H1 (cell line): ENCODE measurements at regions not wholly inside any gene's neighbourhood (a gene's known extent, or its start where the extent isn't known, plus 50 kb on each side); places are given as distances from the start of the nearest gene placed in this dataset.

Experiments
- CTCF ChIA-PET: fragments of 300-600 bp; sonication (Branson Sonifier 250); formaldehyde crosslinking; loops from one replicate; lab custom pipeline; 2021; ENCODE audit not compliant: partially characterized antibody; lab: Charles Lee
- POLR2A ChIA-PET: fragments of 300-600 bp; sonication (Branson Sonifier 250); formaldehyde crosslinking; loops from one replicate; lab custom pipeline; 2021; ENCODE audit warnings: inconsistent platforms; ENCODE audit not compliant: partially characterized antibody; lab: Charles Lee
- DNase-seq, 2 experiments: peaks; one replicate each; pipeline versions ENCODE4 v3.0.0 to v3.0.0-alpha.2; 2010 to 2022; ENCODE audit warnings: low spot score in 2 of 2, low read depth in 1 of 2, mixed read lengths in 1 of 2
- FAIRE-seq: peaks from 2 replicates; lab custom pipeline; 2011; peaks lifted over from hg19 to GRCh38; lab: Jason Lieb, UNC
- H2AFZ ChIP-seq: 2 replicates; pipeline ENCODE4 v1.8.1; 2012; ENCODE audit warnings: low read length, inconsistent platforms
- H2AK5ac ChIP-seq: 2 replicates; pipeline ENCODE4 v1.6.1; 2013; ENCODE audit warnings: low read depth, low read length
- H2BK120ac ChIP-seq: replicated peaks from 2 replicates; pipeline ENCODE3; 2013; ENCODE audit warnings: low read depth, low read length, inconsistent platforms
- H2BK12ac ChIP-seq: 2 replicates; pipeline ENCODE4 v1.6.1; 2013; ENCODE audit warnings: low read depth, low read length
- H2BK15ac ChIP-seq: 2 replicates; pipeline ENCODE4 v1.6.1; 2013; ENCODE audit warnings: low read length
- H2BK20ac ChIP-seq: 2 replicates; pipeline ENCODE4 v1.6.1; 2013; ENCODE audit warnings: low read length
- H2BK5ac ChIP-seq: 2 replicates; pipeline ENCODE4 v1.6.1; 2013; ENCODE audit warnings: low read depth, low read length
- H3K14ac ChIP-seq: 2 replicates; pipeline ENCODE4 v1.6.1; 2013; ENCODE audit warnings: inconsistent platforms; ENCODE audit not compliant: insufficient read length
- H3K18ac ChIP-seq: 2 replicates; pipeline ENCODE4 v1.6.1; 2013; ENCODE audit warnings: low read length; ENCODE audit errors: extremely low read depth
- H3K23ac ChIP-seq: 2 replicates; pipeline ENCODE4 v1.6.1; 2013; ENCODE audit warnings: inconsistent platforms; ENCODE audit not compliant: insufficient read length
- H3K23me2 ChIP-seq: 2 replicates; pipeline ENCODE4 v1.6.1; 2013; ENCODE audit warnings: low read depth, low read length
- H3K27ac ChIP-seq: 2 replicates; pipeline ENCODE4 v1.6.1; 2011; ENCODE audit warnings: low read depth, low read length, inconsistent platforms
- H3K27me3 ChIP-seq, 4 experiments: replicated peaks in 1 of 4; 1 replicate in 1 of 4; 2 replicates in 3 of 4; pipeline versions ENCODE4 v1.6.1 to v1.8.1; 2011 to 2013; ENCODE audit warnings: low read length in 3 of 4, mild to moderate bottlenecking in 3 of 4, inconsistent platforms in 2 of 4, mixed read lengths in 2 of 4, moderate library complexity in 1 of 4; ENCODE audit not compliant: control insufficient read depth in 3 of 4, insufficient read depth in 3 of 4; ENCODE audit errors: extremely low read depth in 1 of 4
- H3K36me3 ChIP-seq, 4 experiments: 2 replicates each; pipeline versions ENCODE4 v1.6.1 to v1.8.1; 2011 to 2013; ENCODE audit warnings: mild to moderate bottlenecking in 4 of 4, low read length in 3 of 4, moderate library complexity in 2 of 4, control low read depth in 1 of 4, inconsistent platforms in 1 of 4; ENCODE audit not compliant: insufficient read depth in 4 of 4, control insufficient read depth in 2 of 4
- H3K4ac ChIP-seq: replicated peaks from 2 replicates; pipeline ENCODE3; 2013; ENCODE audit warnings: low read length, low read depth, mixed read lengths, inconsistent platforms; ENCODE audit not compliant: insufficient read length
- H3K4me1 ChIP-seq, 4 experiments: replicated peaks in 1 of 4; 1 replicate in 1 of 4; 2 replicates in 3 of 4; pipeline versions ENCODE4 v1.6.1 to v1.8.1; 2011 to 2013; ENCODE audit warnings: low read length in 3 of 4, inconsistent platforms in 2 of 4, mixed read lengths in 1 of 4; ENCODE audit not compliant: insufficient read depth in 4 of 4, control insufficient read depth in 3 of 4
- H3K4me2 ChIP-seq, 2 experiments: 2 replicates each; pipeline versions ENCODE4 v1.6.1 to v1.8.1; 2011 to 2013; ENCODE audit warnings: low read depth in 2 of 2, low read length in 2 of 2, control low read depth in 1 of 2, inconsistent platforms in 1 of 2, mild to moderate bottlenecking in 1 of 2; ENCODE audit not compliant: insufficient read depth in 1 of 2
- H3K4me3 ChIP-seq, 4 experiments: fragments of 200-600, 300-600 bp in 1 of 4; sonication (generic), shearing (Covaris generic), sonication (Bioruptor Twin) in 1 of 4; 2 replicates each; pipeline versions ENCODE4 v1.5.1 to v1.8.1; 2011 to 2016; ENCODE audit warnings: low read length in 4 of 4, low read depth in 3 of 4, control low read depth in 2 of 4, inconsistent platforms in 2 of 4, mild to moderate bottlenecking in 2 of 4, mixed read lengths in 1 of 4, moderate library complexity in 1 of 4; ENCODE audit not compliant: insufficient read depth in 2 of 4; ENCODE audit errors: extremely low read depth in 1 of 4
- H3K56ac ChIP-seq: replicated peaks from 2 replicates; pipeline ENCODE3; 2013; ENCODE audit warnings: low read depth, mild to moderate bottlenecking, mixed read lengths, low read length, inconsistent platforms; ENCODE audit not compliant: insufficient read length
- H3K79me1 ChIP-seq: 2 replicates; pipeline ENCODE4 v1.6.1; 2013; ENCODE audit warnings: low read depth, low read length, control low read depth
- H3K79me2 ChIP-seq, 2 experiments: 2 replicates each; pipeline versions ENCODE4 v1.6.1 to v1.8.1; 2012 to 2013; ENCODE audit warnings: low read length in 2 of 2, mild to moderate bottlenecking in 2 of 2, inconsistent platforms in 1 of 2; ENCODE audit not compliant: insufficient read depth in 2 of 2, control insufficient read depth in 1 of 2
- H3K9ac ChIP-seq, 4 experiments: replicated peaks in 1 of 4; 1 replicate in 1 of 4; 2 replicates in 3 of 4; pipeline versions ENCODE4 v1.6.1 to v1.8.1; 2011 to 2013; ENCODE audit warnings: low read depth in 3 of 4, low read length in 3 of 4, control low read depth in 2 of 4, mild to moderate bottlenecking in 2 of 4, moderate library complexity in 2 of 4, inconsistent platforms in 1 of 4; ENCODE audit errors: extremely low read depth in 1 of 4
- H3K9me3 ChIP-seq, 2 experiments: 2 replicates each; pipeline versions ENCODE4 v1.6.1 to v1.8.1; 2012 to 2013; ENCODE audit warnings: mild to moderate bottlenecking in 2 of 2, moderate library complexity in 2 of 2, control low read depth in 1 of 2, inconsistent platforms in 1 of 2, low read depth in 1 of 2, low read length in 1 of 2, mixed read lengths in 1 of 2; ENCODE audit not compliant: insufficient read depth in 2 of 2
- H4K20me1 ChIP-seq, 2 experiments: replicated peaks in 1 of 2; 2 replicates each; pipeline versions ENCODE3 to v1.8.1; 2011 to 2013; ENCODE audit warnings: inconsistent platforms in 2 of 2, low read length in 2 of 2, mild to moderate bottlenecking in 1 of 2; ENCODE audit not compliant: insufficient read depth in 2 of 2, control insufficient read depth in 1 of 2
- H4K5ac ChIP-seq: 2 replicates; pipeline ENCODE4 v1.6.1; 2013; ENCODE audit warnings: low read length, low read depth, mixed read lengths, inconsistent platforms; ENCODE audit not compliant: insufficient read length
- H4K8ac ChIP-seq: 2 replicates; pipeline ENCODE4 v1.8.0; 2013; ENCODE audit warnings: mild to moderate bottlenecking, moderate library complexity, low read length, inconsistent platforms; ENCODE audit not compliant: insufficient read depth; ENCODE audit errors: extremely low read depth
- H4K91ac ChIP-seq: replicated peaks from 2 replicates; pipeline ENCODE3; 2013; ENCODE audit warnings: low read length, mixed read lengths, inconsistent platforms; ENCODE audit not compliant: insufficient read length
- EZH2 ChIP-seq: fragments of 200-600 bp; sonication (generic); IDR thresholded peaks from 2 replicates; pipeline ENCODE4 v1.7.1; 2012; ENCODE audit warnings: low read depth, mild to moderate bottlenecking, moderate library complexity, low read length, inconsistent platforms; ENCODE audit not compliant: severe bottlenecking
- POU5F1 ChIP-seq: IDR thresholded peaks from 2 replicates; pipeline ENCODE4 v1.6.1; 2011; ENCODE audit warnings: low read depth, mild to moderate bottlenecking, low read length, moderate library complexity
- RBBP5 ChIP-seq: IDR thresholded peaks from 2 replicates; pipeline ENCODE4 v1.7.1; 2012; ENCODE audit warnings: low read depth, mild to moderate bottlenecking, inconsistent platforms, low read length, moderate library complexity, borderline replicate concordance
- SIX5 ChIP-seq: IDR thresholded peaks from 2 replicates; pipeline ENCODE4 v1.6.1; 2011; ENCODE audit warnings: mild to moderate bottlenecking, low read depth, low read length
- SRF ChIP-seq: IDR thresholded peaks from 2 replicates; pipeline ENCODE4 v1.6.1; 2011; ENCODE audit warnings: mild to moderate bottlenecking, low read depth, low read length, moderate library complexity
- WGBS, 2 experiments: shearing (Covaris generic) in 1 of 2; methylation state at CpG; one replicate each; pipeline versions ENCODE4 v1.1.6 to v1.1.7; 2013 to 2015; ENCODE audit warnings: low lambda C conversion rate in 2 of 2, mixed read lengths in 2 of 2, inconsistent platforms in 1 of 2, low coverage in 1 of 2, missing lambda C conversion rate in 1 of 2; ENCODE audit not compliant: insufficient replicate concordance in 2 of 2, insufficient coverage in 1 of 2, insufficient read length in 1 of 2; ENCODE audit errors: extremely low coverage in 1 of 2, missing lambda C conversion rate in 1 of 2; 5-methylcytosine and 5-hydroxymethylcytosine counted together

DNA sequence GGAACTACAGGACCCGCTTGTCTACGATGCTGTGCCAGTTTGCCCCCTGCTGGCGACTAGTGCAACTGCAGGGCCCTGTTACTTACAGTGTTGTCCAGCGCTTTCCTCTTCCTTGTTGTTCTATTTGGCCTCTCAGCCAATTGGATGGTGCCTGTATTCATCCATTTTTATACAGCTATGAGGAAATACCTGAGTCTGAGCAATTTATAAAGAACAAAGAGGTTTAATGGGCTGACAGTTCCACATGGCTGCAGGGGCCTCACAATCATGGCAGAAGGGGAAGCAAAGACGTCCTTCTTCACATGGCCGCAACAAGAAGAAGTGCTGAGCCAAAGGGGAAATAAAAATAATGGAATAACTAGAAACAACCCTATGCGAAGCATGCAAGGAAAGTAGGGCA is 78.7 kb upstream of the PLEKHG4B start:
- H3K4ac ChIP-seq, result no peak overlapping the region
- H3K36me3 ChIP-seq, result no peaks in the 10 kb centered on the region

More for the DNA sequence above, 78.7 kb upstream of the PLEKHG4B start:
- Histone ChIP-seq H2BK12ac (no peak overlapping the region), H2BK5ac (no peak overlapping the region), H4K8ac (no peak overlapping the region), H3K9me3 (0 out of 4 replicates have a peak, but pooled peaks cover 0 to 7% of the 10 kb centered on the region in 2 experiments), H2AFZ (no peak overlapping the region), H3K4me1 (no peaks in the 10 kb centered on the region), H3K23me2 (peaks cover 2% of the 10 kb centered on the region; the same call in 1 of the 2 replicates), H2AK5ac (no peak overlapping the region), H3K4me2 (no peak overlapping the region), H3K27ac (no peak overlapping the region), H3K23ac (no peak overlapping the region), H2BK120ac (no peak overlapping the region), H3K56ac (no peak overlapping the region), H3K9ac (no peak overlapping the region), H2BK20ac (no peak overlapping the region), H3K79me1 (no peaks in the 10 kb centered on the region), H4K20me1 (no peaks in the 10 kb centered on the region), H3K18ac (no peak overlapping the region), H3K14ac (no peak overlapping the region), H3K27me3 (no peaks in the 10 kb centered on the region), H3K79me2 (no peaks in the 10 kb centered on the region), H2BK15ac (no peak overlapping the region), H3K4me3 (no peak overlapping the region; a peak in 1 of 8 replicates), H4K91ac (no peak overlapping the region), H4K5ac (no peak overlapping the region)
- ChIA-PET POLR2A (no interaction called here), CTCF (no interaction called here)
- FAIRE-seq, result no peak
- DNase-seq, result no peak
- no peak for TF ChIP-seq RBBP5
- TF ChIP-seq SIX5, result no peak
- TF ChIP-seq SRF, result no peak
- TF ChIP-seq POU5F1, result no peak
- no peak for TF ChIP-seq EZH2
- 74% methylated on average over 7 of the region's 7 CpGs; no CpG with 5 or more reads in 1 of the 2 experiments for WGBS, 2 experiments
